Psoas muscle (tissue), 7 donors: ENCODE measurements at regions not wholly inside any gene's neighbourhood (a gene's known extent, or its start where the extent isn't known, plus 50 kb on each side); places are given as distances from the start of the nearest gene placed in this dataset.
"Not testable (repeated sequence)": the region's sequence is repeated elsewhere in the genome, so short reads cannot be mapped to it uniquely, and the experiment has no call there.

Experiments used
- ATAC-seq, 4 donors: fragments of 200-7000 bp; cut with Tn5 transposase; one replicate each; pipeline ENCODE4 v1.9.1; 2020; ENCODE audit warnings: moderate library complexity in 3 of 4, mild to moderate bottlenecking in 2 of 4
- DNase-seq, 2 donors: peaks; one replicate each; pipeline ENCODE4 v3.0.0-alpha.2; 2020
- H3K27ac ChIP-seq: fragments of 200-600 bp; one replicate; pipeline ENCODE4 v1.8.0; 2022
- H3K27me3 ChIP-seq, 3 donors: fragments of 200-600 bp in 1 of 3; one replicate each; pipeline versions ENCODE4 v1.6.1 to v1.8.0; 2013 to 2022; ENCODE audit warnings: low read length in 2 of 3, mild to moderate bottlenecking in 2 of 3, moderate library complexity in 1 of 3; ENCODE audit not compliant: insufficient read depth in 3 of 3
- H3K36me3 ChIP-seq, 2 donors: fragments of 200-600 bp in 1 of 2; one replicate each; pipeline versions ENCODE4 v1.6.1 to v1.8.0; 2013 to 2022; ENCODE audit warnings: low read depth in 1 of 2, mild to moderate bottlenecking in 1 of 2, moderate library complexity in 1 of 2; ENCODE audit not compliant: insufficient read depth in 1 of 2
- H3K4me1 ChIP-seq: fragments of 200-600 bp; one replicate; pipeline ENCODE4 v1.8.0; 2022
- H3K4me3 ChIP-seq: fragments of 200-600 bp; one replicate; pipeline ENCODE4 v1.8.0; 2022; ENCODE audit warnings: mild to moderate bottlenecking
- H3K9me3 ChIP-seq: fragments of 200-600 bp; one replicate; pipeline ENCODE4 v1.8.0; 2022
- CTCF ChIP-seq: fragments of 200-600 bp; IDR thresholded peaks from one replicate; pipeline ENCODE4 v1.8.0; 2022; ENCODE audit warnings: antibody characterized with exemption
- WGBS, 3 donors: extraction: QIAGEN DNeasy Blood & Tissue Kit; methylation state at CpG; one replicate each; pipeline versions ENCODE4 v1.1.6 to v1.1.7; 2013; 5-methylcytosine and 5-hydroxymethylcytosine counted together
- intact Hi-C, 2 donors: fragments of 100-400 bp; cut with DNase I; formaldehyde crosslinking; loops; one replicate each; pipeline versions ENCODE4 v1.11.0 to v1.14.2; 2022
- donor health status: healthy with polysubstance abuse.
- donor health status: DM: no; HTN: no; CAD: no; lungs with moderate emphysema.
- donor health status: Bipolar disorder and iron deficiency.
- donor health status: healthy.
- donor health status: DM: yes; HTN: yes; CAD: no.
- donor health status: DM: no; HTN: no; CAD: no.
- donor health status: DM: yes; HTN: yes; CAD: no.

GRCh38 chr2:210928714-210929113 is 372.3 kb downstream of the CPS1 start:
- Histone ChIP-seq H3K4me3 (no peak overlapping the region), H3K36me3 (no peaks in the 10 kb centered on the region), H3K4me1 (no peaks in the 10 kb centered on the region), H3K9me3 (no peaks in the 10 kb centered on the region), H3K27ac (no peak overlapping the region), H3K27me3 (no peaks in the 10 kb centered on the region)
- 26 to 33% (median 28%) methylated on average over 2 of the region's 2 CpGs for WGBS, 3 donors
- no peak for TF ChIP-seq CTCF
- ATAC-seq (no peak), DNase-seq (no peak)
- intact Hi-C loops, result no loop called here

GRCh38 chr2:210938228-210938627 is 381.8 kb downstream of the CPS1 start:
- H3K27me3 ChIP-seq, result no peaks in the 10 kb centered on the region
- WGBS, 3 donors, result 18 to 53% (median 20%) methylated on average over 3 of the region's 3 CpGs
- DNase-seq (no peak), ATAC-seq (no peak)
- no peak overlapping the region for H3K27ac ChIP-seq
- H3K4me1 ChIP-seq, result peaks cover 4% of the 10 kb centered on the region
- intact Hi-C loops, result no loop called here
- no peaks in the 10 kb centered on the region for H3K36me3 ChIP-seq
- no peak for TF ChIP-seq CTCF
- no peaks in the 10 kb centered on the region for H3K9me3 ChIP-seq
- no peak overlapping the region for H3K4me3 ChIP-seq

GRCh38 chr2:210946395-210946794 is 390.0 kb downstream of the CPS1 start:
- ATAC-seq, result no peak
- H3K27ac ChIP-seq, result no peak overlapping the region

GRCh38 chr2:210950434-210951060 is 394.1 kb downstream of the CPS1 start:
- 93 to 95% (median 95%) methylated on average over 23 to 39 of the region's 41 CpGs for WGBS, 3 donors
- H3K4me1 ChIP-seq, ATAC-seq, DNase-seq, H3K4me3 ChIP-seq, H3K27me3 ChIP-seq, H3K9me3 ChIP-seq, intact Hi-C loops, H3K36me3 ChIP-seq, H3K27ac ChIP-seq: not testable (repeated sequence)

More at GRCh38 chr2:210946395-210946794, 390.0 kb downstream of the CPS1 start:
- Histone ChIP-seq H3K4me1 (no peaks in the 10 kb centered on the region), H3K9me3 (no peaks in the 10 kb centered on the region), H3K4me3 (no peak overlapping the region), H3K36me3 (no peaks in the 10 kb centered on the region), H3K27me3 (no peaks in the 10 kb centered on the region)
- intact Hi-C loops, result no loop called here
- 78 to 82% (median 79%) methylated on average over 2 of the region's 2 CpGs for WGBS, 3 donors
- DNase-seq, result no peak
- TF ChIP-seq CTCF, result no peak

- H3K27me3 ChIP-seq, result no peaks in the 10 kb centered on the region
- no peaks in the 10 kb centered on the region for H3K4me1 ChIP-seq
- 69 to 76% (median 76%) methylated on average over 2 of the region's 2 CpGs for WGBS, 3 donors
- intact Hi-C loops, result no loop called here
- no peaks in the 10 kb centered on the region for H3K9me3 ChIP-seq
- ATAC-seq (no peak), DNase-seq (no peak)
- H3K36me3 ChIP-seq, result no peaks in the 10 kb centered on the region
- H3K4me3 ChIP-seq, result no peak overlapping the region
- TF ChIP-seq CTCF, result no peak
- H3K27ac ChIP-seq, result no peak overlapping the region
Measured at GRCh38 chr2:210954386-210954907, 398.0 kb downstream of the CPS1 start.
